ENCODE measurements at regions not wholly inside any gene's neighbourhood (a gene's known extent, or its start where the extent isn't known, plus 50 kb on each side); places are given as distances from the start of the nearest gene placed in this dataset.

- 28 to 44% methylated on average over 2 of the region's 2 CpGs for WGBS, 2 donors
- TF ChIP-seq CTCF (IDR thresholded peaks at IDR 0.05; ENCODE audit: control extremely low read depth, extremely low read depth) = no peak
- H3K9me3 ChIP-seq (ENCODE audit: control insufficient read depth in 4 of 4, insufficient read depth in 3 of 4, low read length in 3 of 4) = peaks cover 0 to 2% (median 0%) of the 10 kb centered on the region in 4 donors
Observed at GRCh38 chr1:81340239-81340638, 460.5 kb upstream of the ADGRL2 start.

GRCh38 chr1:81337226-81337625 lies 463.5 kb upstream of the ADGRL2 start:
- Histone ChIP-seq H3K36me3 (ENCODE audit: control insufficient read depth in 4 of 4, insufficient read depth in 4 of 4, low read length in 4 of 4) (peaks cover 0 to 4% (median 2%) of the 10 kb centered on the region in 4 donors), H3K9me3 (ENCODE audit: control insufficient read depth in 4 of 4, insufficient read depth in 3 of 4, low read length in 3 of 4) (peaks cover 0 to 2% (median 0%) of the 10 kb centered on the region in 4 donors), H3K4me1 (ENCODE audit: control insufficient read depth in 5 of 5, insufficient read depth in 5 of 5, low read length in 5 of 5) (no peaks in the 10 kb centered on the region), H3K4me3 (no peak overlapping the region), H3K9ac (ENCODE audit: insufficient read depth in 1 of 2, low read length in 2 of 2) (no peak overlapping the region), H3K27me3 (ENCODE audit: control insufficient read depth in 3 of 3, insufficient read depth in 3 of 3, low read length in 2 of 3) (no peaks in the 10 kb centered on the region), H3K27ac (ENCODE audit: low read depth in 1 of 2, low read length in 1 of 2) (no peak overlapping the region)
- DNase-seq = no peak
- ATAC-seq (ENCODE audit: insufficient read depth, low FRiP score) = no peak
- no peak for TF ChIP-seq CTCF (IDR thresholded peaks at IDR 0.05; ENCODE audit: control extremely low read depth, extremely low read depth)
- WGBS, 2 donors = 95 to 96% methylated on average over 10 of the region's 10 CpGs

More at GRCh38 chr1:81340239-81340638, 460.5 kb upstream of the ADGRL2 start:
- no peak for DNase-seq
- Histone ChIP-seq H3K4me1 (ENCODE audit: control insufficient read depth in 5 of 5, insufficient read depth in 5 of 5, low read length in 5 of 5) (no peaks in the 10 kb centered on the region), H3K36me3 (ENCODE audit: control insufficient read depth in 4 of 4, insufficient read depth in 4 of 4, low read length in 4 of 4) (peaks cover 0 to 4% (median 2%) of the 10 kb centered on the region in 4 donors), H3K9ac (ENCODE audit: insufficient read depth in 1 of 2, low read length in 2 of 2) (no peak overlapping the region), H3K27ac (ENCODE audit: low read depth in 1 of 2, low read length in 1 of 2) (no peak overlapping the region), H3K4me3 (no peak overlapping the region), H3K27me3 (ENCODE audit: control insufficient read depth in 3 of 3, insufficient read depth in 3 of 3, low read length in 2 of 3) (no peaks in the 10 kb centered on the region)
- ATAC-seq (ENCODE audit: insufficient read depth, low FRiP score) = no peak

- H3K27ac ChIP-seq (ENCODE audit: low read depth in 1 of 2, low read length in 1 of 2) = no peak overlapping the region
- H3K4me1 ChIP-seq (ENCODE audit: control insufficient read depth in 5 of 5, insufficient read depth in 5 of 5, low read length in 5 of 5) = no peaks in the 10 kb centered on the region
- ATAC-seq (ENCODE audit: insufficient read depth, low FRiP score) (no peak), DNase-seq (no peak)
- peaks cover 0 to 4% (median 2%) of the 10 kb centered on the region in 4 donors for H3K36me3 ChIP-seq (ENCODE audit: control insufficient read depth in 4 of 4, insufficient read depth in 4 of 4, low read length in 4 of 4)
- H3K9ac ChIP-seq (ENCODE audit: insufficient read depth in 1 of 2, low read length in 2 of 2) = no peak overlapping the region
- no peak for TF ChIP-seq CTCF (IDR thresholded peaks at IDR 0.05; ENCODE audit: control extremely low read depth, extremely low read depth)
- peaks cover 0 to 2% (median 0%) of the 10 kb centered on the region in 4 donors for H3K9me3 ChIP-seq (ENCODE audit: control insufficient read depth in 4 of 4, insufficient read depth in 3 of 4, low read length in 3 of 4)
- no peak overlapping the region for H3K4me3 ChIP-seq
- no peaks in the 10 kb centered on the region for H3K27me3 ChIP-seq (ENCODE audit: control insufficient read depth in 3 of 3, insufficient read depth in 3 of 3, low read length in 2 of 3)
- 60 to 91% methylated on average over 2 of the region's 2 CpGs for WGBS, 2 donors
Observed at GRCh38 chr1:81335876-81336275, 464.9 kb upstream of the ADGRL2 start.

GRCh38 chr1:81330521-81330920 lies 470.2 kb upstream of the ADGRL2 start:
- Histone ChIP-seq H3K4me3 (no peak overlapping the region), H3K27me3 (ENCODE audit: control insufficient read depth in 3 of 3, insufficient read depth in 3 of 3, low read length in 2 of 3) (no peaks in the 10 kb centered on the region), H3K9ac (ENCODE audit: insufficient read depth in 1 of 2, low read length in 2 of 2) (no peak overlapping the region), H3K9me3 (ENCODE audit: control insufficient read depth in 4 of 4, insufficient read depth in 3 of 4, low read length in 3 of 4) (no peaks in the 10 kb centered on the region), H3K36me3 (ENCODE audit: control insufficient read depth in 4 of 4, insufficient read depth in 4 of 4, low read length in 4 of 4) (no peaks in the 10 kb centered on the region), H3K27ac (ENCODE audit: low read depth in 1 of 2, low read length in 1 of 2) (no peak overlapping the region), H3K4me1 (ENCODE audit: control insufficient read depth in 5 of 5, insufficient read depth in 5 of 5, low read length in 5 of 5) (no peaks in the 10 kb centered on the region)
- no peak for TF ChIP-seq CTCF (IDR thresholded peaks at IDR 0.05; ENCODE audit: control extremely low read depth, extremely low read depth)
- 28 to 88% methylated on average over 2 of the region's 2 CpGs for WGBS, 2 donors
- no peak for DNase-seq
- no peak for ATAC-seq (ENCODE audit: insufficient read depth, low FRiP score)

All from lung (tissue), 11 donors.